OCI-LY3 (cell line): ENCODE measurements at regions not wholly inside any gene's neighbourhood (a gene's known extent, or its start where the extent isn't known, plus 50 kb on each side); places are given as distances from the start of the nearest gene placed in this dataset.

Experiments used
- EZH2phosphoT487 ChIP-seq: fragments of 200-600 bp; shearing (Covaris generic); IDR thresholded peaks from 2 replicates; pipeline ENCODE4 v1.6.1; 2018; ENCODE audit warnings: antibody characterized with exemption, mixed run types, low read depth
- TF ChIP-seq, protein P1 (sequence below): fragments of 200-600, 300-600 bp; sonication (generic); IDR thresholded peaks from 2 replicates; pipeline ENCODE4 v1.5.1; 2014; ENCODE audit warnings: antibody characterized with exemption, low read length, low read depth

DNA sequence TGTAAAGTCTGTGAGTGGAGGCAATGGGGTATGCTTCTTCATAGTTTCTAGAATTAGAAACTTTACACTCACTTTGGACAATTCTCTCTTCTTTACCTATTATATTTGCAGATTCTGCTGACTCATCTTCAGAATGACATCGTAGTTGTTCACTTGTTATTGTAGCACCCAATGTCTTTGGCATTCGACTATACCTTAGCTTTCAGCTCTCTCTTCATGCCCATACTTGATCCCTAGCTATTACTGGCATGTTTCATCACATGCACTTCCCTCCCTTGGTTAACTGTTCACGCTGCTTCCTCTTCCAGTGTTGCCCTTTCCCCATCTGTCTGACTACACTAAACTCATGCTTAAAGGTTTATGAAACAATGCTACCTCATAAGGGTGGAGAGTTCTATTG is 298.1 kb upstream of the TCF21 start:
- TF ChIP-seq, protein P1, sequence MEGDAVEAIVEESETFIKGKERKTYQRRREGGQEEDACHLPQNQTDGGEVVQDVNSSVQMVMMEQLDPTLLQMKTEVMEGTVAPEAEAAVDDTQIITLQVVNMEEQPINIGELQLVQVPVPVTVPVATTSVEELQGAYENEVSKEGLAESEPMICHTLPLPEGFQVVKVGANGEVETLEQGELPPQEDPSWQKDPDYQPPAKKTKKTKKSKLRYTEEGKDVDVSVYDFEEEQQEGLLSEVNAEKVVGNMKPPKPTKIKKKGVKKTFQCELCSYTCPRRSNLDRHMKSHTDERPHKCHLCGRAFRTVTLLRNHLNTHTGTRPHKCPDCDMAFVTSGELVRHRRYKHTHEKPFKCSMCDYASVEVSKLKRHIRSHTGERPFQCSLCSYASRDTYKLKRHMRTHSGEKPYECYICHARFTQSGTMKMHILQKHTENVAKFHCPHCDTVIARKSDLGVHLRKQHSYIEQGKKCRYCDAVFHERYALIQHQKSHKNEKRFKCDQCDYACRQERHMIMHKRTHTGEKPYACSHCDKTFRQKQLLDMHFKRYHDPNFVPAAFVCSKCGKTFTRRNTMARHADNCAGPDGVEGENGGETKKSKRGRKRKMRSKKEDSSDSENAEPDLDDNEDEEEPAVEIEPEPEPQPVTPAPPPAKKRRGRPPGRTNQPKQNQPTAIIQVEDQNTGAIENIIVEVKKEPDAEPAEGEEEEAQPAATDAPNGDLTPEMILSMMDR, result no peak
- no peak for TF ChIP-seq EZH2phosphoT487
